Erythroblast (primary cell): ENCODE measurements at regions not wholly inside any gene's neighbourhood (a gene's known extent, or its start where the extent isn't known, plus 50 kb on each side); places are given as distances from the start of the nearest gene placed in this dataset.

Experiments used
- GATA1 ChIP-seq: IDR thresholded peaks from 2 replicates; pipeline ENCODE4 v1.6.1; 2011; ENCODE audit warnings: low read depth, mild to moderate bottlenecking, control low read depth, low read length, moderate library complexity
- POLR2A ChIP-seq: IDR thresholded peaks from 2 replicates; pipeline ENCODE4 v1.6.1; 2011; ENCODE audit warnings: mild to moderate bottlenecking, low read length

- TF ChIP-seq POLR2A (no peak), GATA1 (no peak)
Observed at GRCh38 chr2:220528180-220528675, 900.8 kb downstream of the SLC4A3 start.
